HG02763 (cell line): ENCODE measurements at regions not wholly inside any gene's neighbourhood (a gene's known extent, or its start where the extent isn't known, plus 50 kb on each side); places are given as distances from the start of the nearest gene placed in this dataset.

Experiments used
- ATAC-seq: cut with Tn5 transposase; IDR thresholded peaks from one replicate; pipeline ENCODE4 v1.9.1; 2021; ENCODE audit warnings: mild to moderate bottlenecking, moderate library complexity; ENCODE audit not compliant: unreplicated experiment

DNA sequence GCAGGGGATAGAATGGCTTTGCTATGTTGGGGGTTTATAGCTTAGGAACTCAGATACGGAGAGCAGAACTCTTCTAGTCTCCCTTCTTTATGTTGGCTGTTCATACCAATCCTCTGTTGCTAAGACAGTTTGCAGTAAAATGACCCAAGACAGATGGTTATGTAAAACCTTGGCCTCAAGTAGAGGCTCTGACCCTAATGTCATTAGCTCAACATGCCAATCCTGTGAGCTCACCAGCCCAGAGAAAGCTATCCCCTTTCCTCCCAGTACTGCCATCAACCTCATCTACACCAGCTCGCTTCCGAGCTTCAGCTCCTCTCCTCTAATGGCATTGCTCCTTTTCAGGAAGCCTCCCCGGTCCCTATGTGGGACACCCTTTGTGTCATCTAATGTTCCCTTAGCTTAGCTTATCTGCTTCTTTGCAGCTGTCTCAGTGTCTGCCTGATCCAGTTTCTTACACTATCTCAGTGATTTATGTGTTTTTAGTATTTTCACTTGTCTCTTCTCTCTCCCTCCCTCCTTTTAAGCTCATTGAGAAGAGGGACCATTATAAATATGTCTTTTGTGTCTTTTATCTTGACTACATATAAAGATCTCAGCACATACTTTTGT lies 281.3 kb upstream of the CLINT1 start:
- no peak for ATAC-seq

DNA sequence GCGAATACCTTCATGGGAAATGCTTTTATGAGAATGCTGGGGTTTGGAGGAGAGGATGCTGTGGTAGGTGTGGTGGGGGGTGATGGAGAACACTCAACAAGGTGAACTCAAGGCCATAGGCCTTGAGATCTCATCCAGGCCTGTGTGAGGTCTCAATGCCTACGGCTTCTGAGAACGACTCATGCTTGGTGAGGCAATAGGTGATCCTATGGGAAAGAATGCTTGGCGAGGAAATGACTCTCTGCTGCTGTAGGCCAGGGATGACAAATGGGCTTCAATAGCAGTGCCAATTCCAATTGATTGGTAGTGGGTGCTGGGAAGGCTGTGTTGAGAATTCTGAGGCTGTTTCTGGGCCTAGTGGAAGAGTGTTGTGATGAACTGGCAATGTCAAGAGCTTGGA lies 280.2 kb upstream of the CLINT1 start:
- no peak for ATAC-seq

DNA sequence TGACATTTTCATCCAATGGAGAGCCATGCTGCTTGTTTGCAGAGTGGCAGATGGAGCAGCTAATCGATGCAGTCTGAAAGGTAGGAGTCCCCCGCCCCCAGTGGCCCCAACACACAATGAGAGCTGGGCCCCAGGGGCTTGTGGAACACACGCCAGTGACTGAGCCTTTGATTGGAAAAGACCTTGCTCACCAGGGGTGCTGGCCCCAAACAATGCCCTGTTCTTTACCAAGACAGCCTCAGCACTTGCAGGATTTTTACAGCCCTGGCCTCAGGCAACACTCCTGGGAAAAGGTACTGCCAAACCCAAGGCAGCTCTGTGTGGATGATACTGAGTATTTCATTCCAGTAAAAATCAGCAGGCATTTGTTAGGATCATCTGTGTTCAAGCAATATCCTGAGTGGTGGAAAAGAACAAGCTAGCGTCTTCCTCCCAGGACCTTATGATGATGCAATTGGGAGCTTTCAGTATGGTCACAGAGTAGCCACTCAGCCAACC lies 276.8 kb upstream of the CLINT1 start:
- ATAC-seq: no peak

DNA sequence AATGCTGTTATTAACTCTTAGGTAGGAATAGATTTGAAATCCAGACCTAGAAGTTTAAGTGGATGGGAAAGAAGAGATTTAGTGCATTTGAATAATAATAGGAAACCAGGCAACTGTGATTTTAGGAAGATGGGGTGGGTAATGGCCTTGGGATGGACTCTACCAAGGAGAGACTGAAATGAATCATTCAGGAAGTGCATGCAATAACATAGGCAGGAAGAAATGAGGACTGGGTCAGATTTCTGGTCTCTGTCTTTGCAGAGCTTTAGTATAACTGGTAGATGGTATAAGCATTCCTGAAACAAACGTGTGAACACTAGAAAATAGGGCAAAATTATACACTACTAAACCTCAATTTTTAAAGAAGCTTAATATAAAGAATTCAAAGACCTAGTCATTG lies 274.4 kb upstream of the CLINT1 start:
- ATAC-seq: no peak

DNA sequence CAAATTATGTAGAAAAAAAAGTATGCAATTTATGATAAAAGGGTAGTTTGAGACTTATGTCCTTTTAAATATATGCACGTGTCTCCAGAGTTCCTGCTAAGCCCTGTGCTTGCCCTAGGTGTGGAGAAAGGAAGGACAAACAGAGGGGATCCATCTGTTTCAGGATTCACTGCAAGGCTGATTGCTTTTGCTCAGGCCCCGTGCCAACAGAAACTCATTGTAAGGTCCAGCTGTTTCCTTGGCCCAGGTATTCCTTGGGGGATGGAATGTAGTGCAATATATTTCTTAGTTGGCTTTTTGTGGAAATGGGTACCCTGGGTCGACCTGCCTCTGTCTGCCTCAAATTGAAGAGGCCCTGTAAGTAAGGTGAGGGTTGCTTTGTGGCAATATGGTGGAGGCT lies 268.6 kb upstream of the CLINT1 start:
- ATAC-seq: no peak

DNA sequence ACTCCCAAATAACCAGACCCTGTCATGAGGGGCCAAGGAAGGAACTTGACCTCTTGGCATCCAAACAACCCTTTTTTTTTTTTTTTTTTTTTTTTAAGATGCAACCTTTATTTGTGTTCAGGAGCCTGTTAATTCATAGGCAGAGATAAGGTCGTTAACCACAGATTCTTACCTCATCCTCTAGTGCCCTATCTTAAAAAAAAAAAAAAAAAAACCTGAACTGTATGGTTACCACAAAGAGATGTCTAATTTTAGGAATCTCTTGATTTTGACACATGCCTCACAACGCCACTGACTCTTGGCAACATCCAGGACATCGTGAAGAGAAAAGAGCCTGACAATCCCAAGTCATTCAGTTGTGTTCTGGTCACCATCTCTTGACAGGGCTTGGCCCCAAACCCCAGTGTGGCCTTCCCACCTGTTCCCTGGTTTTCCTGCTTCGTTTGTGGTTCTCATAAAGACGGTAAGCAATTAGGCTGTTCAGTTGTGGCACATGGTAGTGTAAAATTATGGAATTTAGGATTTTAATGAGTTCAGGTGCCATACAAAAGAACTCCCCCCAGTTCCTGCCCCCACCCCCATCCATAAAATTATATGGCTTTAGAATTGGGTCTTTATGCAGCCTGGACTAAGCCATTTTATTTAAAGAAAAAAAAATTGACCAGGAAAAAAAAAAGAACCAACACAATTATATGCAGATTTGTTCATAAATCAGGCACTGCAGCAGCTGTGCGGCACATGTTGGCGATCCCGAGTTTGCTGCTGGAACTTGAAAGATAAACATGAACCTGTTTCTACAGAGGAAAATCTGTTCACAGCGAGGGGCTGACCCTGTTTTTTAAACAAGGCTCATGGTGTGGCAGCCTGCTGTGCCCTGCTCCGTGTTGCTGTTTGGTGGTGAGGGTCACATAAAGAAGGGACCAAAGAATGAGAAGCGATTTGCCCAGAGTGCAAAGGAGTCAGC lies 267.8 kb upstream of the CLINT1 start:
- ATAC-seq: no peak

DNA sequence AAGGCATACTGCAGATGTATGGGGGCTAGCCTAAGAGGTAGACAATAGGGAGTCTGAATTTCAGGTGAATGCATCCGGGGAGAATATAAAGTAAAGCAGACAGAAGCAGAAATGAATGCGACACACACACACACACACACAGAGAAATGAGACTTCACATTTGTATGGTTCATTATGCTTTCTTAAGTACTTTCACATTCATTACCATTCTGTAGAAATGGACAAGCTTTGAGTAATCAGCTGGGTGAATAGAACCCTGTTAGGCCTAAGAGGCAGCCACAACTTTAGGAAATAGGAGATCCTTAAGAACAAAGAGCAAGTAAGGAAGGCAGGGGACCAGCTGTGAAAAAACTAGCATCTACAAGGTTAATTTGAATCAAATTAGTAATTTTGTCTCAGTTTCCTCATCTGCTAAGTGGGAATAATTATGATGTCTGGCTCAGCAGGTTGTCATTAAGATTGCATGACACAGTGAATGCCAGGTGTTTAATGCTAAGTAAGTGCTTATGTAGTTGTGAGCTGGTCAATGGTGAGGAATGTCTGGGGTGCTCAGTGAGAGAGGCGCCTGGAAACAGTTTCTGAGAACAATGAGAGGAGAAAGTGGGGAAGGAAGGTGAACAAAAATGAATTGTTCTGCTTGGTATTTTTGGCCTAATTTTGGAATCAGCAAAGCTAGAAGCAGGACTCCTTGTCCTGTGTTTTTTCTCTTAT lies 265.8 kb upstream of the CLINT1 start:
- ATAC-seq: no peak

DNA sequence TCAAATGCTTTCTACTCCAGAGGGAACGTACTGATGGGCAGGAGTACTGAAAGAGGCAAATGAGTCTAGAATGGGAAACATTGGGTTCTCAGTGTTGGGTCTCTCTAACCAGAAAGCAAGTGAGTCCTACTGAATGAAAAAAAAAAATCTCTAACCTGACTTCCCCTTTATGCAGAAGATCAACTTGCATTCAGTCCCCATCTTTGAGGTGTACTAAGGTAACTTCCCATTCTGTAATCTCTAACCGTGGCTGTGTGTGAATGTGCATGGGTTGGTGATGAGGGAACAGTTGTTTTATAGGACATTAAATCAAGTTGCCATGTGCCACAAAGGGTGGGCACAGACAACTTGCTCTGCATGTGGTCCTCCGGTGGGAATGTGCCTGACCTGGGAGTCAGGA lies 264.6 kb upstream of the CLINT1 start:
- ATAC-seq: no peak

DNA sequence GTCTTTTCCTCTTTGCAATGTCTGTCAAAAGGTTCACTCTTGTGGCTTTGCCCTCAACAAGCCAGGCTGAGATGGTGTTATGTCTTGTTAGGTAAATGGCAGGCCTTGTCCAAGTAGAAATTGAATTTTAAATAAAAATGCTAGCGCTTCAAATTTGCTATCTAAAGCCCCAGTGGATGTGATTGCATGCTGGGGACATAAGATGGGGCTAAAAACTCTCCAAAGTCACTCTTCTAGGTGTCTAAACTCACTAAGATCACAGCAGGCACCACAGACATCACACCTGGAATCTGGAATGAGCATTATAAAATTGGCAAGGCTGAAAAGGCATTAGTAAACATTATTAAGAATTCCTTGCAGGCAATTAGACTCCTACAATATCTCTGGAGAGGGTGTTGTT lies 262.7 kb upstream of the CLINT1 start:
- ATAC-seq: no peak

DNA sequence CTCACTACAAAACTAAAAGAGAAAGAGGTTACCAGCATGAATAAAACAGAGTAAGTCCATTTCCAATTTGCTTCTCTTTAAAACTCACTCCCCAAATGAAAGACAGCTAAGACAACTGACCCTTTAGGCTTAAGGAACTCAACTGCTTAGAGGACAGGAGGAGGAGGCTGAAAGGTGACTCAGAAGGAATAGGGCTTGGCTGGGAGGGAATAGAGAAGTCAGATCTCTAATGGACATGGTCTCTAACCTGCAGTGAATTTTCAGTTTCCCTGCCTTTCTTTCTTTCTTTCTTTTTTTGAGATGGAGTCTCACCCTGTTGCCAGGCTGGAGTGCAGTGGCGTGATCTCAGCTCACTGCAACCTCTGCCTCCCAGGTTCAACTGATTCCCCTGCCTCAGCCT lies 261.8 kb upstream of the CLINT1 start:
- no peak for ATAC-seq

DNA sequence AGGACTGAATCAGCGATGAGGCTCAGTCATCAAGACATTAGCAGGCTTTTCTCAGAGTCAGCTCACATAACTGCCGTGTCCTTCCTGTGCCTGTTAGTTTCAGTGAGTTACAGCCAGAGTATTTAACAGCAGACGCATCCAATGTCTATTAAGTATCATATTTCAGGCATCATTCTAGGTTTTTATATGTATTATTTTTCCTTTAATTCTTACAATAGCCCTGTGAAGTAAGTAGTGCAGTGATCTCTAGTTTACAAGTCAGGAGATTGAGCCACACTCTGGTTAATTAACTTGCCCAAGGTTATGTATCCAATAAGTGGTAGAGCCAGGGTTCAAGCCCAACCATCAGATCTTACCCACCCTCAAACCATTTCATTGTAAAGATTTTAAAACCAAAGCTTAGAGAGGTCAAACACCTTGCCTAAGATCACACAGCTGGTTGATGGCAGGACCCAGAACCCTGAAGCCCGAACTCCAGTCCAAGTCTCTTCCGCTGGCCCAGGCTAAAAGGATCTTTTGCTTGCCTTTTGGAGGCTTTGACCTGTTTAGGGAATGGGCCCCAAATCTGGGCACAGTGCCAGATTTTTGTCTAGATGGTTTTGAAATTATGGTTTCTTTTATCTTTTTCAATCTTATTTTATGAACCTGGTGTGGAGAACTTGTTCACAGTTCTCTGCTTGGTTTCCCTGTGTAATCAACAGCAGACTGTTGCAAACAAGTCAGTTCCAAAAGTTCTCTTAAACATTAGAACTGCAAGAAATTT lies 261.2 kb upstream of the CLINT1 start:
- no peak for ATAC-seq

DNA sequence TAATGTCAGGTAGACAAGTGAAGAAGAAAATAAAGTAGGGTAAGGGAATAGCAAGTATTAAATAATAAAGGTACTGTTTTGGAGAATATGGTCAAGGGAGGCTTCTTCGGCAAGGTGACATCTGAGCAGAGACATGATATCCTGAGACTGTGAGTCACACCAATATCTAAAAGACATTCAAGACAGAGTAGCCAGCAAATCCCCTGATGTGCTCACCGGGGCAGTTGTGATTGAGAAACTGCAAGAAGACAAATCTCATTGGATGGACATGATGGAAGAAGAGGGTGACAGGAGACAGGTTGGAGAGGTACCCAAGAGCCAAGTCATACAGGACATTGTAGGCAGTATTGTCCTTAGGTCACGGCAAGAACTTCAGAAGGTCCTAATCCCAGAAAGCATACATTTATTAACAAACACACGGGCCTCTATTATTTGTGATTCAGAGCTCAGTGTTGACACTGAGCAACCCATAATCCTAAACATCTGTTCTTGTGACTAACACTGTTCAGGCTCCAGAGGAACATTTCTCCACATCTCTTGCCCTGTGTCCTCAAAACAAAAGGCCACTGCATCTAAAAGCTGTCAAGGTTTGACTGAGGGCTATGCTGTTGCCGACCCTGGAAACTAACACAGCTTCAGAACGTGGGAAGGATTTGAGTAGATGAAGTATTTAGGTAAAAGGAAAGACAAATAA lies 258.7 kb upstream of the CLINT1 start:
- no peak for ATAC-seq

DNA sequence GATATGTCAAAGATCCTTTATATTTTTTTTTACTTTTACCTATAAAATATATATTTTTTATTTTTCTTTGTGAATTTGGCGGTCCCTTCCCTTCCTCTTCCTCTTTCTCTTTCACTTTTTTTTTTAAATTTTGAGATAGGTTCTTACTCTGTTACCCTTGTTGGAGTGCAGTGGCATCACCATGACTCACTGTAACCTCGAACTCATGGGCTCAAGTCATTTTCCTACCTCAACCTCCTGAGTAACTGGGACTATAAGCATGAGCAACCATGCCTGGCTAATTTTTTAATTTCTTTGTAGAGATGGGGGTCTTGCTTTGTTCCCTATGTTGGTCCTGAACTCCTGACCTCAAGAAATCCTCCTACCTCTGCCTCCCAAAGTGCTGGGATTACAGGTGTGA lies 258.0 kb upstream of the CLINT1 start:
- ATAC-seq: no peak

DNA sequence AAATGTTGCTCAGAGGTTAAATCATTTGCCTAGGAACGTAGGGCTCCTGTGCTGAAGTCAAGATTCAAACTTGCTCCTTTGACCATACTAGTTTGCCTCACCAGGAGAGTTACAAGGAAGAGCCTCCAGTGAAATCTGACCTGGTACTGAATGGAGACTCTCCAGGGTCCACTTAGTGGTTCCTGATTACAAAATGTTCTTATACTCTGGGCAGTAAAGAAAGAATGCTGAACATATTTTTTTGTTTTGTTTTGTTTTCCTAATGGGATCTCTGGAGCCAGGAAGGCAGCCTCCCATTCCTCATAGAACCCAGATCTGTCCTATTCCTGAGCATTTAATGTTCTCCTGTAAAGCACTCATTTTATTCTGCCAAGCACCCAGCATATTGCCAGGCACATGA lies 256.5 kb upstream of the CLINT1 start:
- no peak for ATAC-seq

DNA sequence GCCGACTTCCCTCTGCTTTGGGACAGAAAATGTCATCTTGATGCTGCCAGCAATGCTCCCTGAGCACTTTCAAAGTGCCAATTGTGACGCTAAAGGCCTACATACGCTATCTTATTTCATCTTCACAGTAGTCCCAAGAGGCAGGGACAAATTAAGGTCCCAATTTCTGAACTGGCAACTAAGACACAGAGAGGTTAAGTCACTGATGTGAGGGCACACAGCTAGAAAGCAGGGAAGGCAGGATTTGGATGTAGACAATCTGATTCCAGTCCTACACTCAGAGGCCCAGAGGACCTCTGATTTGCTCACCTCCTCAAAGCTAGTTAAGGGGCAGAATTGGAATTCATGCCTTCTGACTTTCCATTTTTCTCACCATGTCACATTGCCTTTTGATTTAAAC lies 249.2 kb upstream of the CLINT1 start:
- ATAC-seq: no peak

DNA sequence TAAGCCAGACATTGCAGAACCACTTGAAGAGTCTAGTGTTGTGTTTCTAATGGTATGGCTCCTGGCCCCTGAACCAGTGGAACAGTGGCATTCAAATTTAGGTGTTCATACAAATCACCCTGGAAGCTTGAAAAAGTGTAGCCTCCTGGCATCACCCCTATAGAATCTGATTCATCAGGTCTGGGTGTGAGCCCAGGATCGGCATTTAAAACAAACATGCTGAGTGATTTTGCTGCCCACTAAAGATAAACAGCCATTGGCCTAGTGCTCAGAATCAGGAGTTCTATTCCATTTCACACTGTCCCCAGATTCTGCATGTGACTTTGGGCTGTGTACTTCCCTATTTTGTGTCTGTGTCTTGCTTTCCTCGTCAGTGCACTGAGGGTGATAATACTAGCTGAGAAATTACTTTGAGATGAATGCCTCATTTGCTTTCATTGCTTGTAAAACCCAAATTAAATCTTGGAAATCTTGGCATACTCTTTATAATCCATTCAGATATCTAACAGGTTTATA lies 241.5 kb upstream of the CLINT1 start:
- ATAC-seq: no peak

DNA sequence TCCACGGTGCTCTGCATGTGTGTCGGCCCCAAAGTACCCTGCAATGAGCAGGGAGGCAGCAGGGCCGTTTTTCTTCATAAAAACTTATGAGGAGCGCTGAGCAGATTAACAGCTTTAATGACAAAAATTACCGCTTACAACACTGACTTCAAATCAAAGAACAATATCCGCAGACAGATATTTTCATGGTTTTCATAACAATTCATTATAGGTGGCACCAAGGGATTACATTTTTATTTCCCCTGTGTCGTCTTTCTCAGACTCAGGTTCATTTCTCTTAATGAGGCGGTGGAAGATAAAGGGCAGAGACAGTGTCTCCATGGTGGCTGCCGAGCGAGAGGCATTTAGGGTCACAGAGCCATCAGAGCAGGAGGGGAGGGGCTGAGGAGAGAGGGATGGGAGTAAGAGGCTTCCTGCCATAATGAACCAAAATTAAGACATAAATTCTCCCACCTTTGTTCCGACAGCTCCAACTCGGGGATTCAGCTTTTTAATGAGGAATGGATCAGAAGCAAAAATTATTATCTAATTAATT lies 240.7 kb upstream of the CLINT1 start:
- ATAC-seq: no peak

DNA sequence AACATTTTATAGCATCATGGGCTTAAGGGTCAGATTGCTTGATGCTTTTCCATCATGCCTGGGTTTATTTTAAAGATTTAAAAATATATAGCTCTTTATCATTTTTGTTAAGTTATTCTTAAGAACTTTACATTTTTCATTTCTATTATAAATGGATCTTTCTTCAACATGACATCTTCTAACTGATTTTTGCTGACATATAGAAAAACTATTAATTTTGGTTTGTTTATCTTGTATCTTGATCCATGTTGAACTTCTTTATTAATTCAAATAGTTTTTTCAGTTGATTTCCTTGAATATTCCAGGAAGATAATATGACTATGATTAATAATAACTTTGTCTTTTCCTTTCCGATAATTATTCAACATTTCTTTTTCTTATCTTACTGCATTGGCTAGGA lies 237.9 kb upstream of the CLINT1 start:
- ATAC-seq: no peak

DNA sequence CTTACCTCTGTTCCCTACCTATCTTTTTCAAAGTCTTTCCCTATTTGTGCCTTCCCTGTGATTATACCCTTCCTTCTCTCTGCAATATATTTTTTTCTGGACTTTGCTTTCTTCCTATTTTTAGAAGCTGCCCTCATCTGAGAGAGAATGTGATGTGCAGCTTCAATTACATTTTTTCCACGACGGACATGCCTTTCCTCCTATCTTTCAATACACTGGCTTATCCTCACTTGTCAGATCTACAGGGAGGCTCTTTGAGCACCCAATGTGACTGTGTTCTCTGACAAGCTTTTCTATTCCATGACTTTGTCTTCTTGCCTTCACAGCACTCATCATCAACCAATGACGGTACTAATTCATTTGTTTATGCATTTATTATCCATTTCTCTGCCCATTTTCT lies 227.9 kb upstream of the CLINT1 start:
- ATAC-seq: no peak

DNA sequence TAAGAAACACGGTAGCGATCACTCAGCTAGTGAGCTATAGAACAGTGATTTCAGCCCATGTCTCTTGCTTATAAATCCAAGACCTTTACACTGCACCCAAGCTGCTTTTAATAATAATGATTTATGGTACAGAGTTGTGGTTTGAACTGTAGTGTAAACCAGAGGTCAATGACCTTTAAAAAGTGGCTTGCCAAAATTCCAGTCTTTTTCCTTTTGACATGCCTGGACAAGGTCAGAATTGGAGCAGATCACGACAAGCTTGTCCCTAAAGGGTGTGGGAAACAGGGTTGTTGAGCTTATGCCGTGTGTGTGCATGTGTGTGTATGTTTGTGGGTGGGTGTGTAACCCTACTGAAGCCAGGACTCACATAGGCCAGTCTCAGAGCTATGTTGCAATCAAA lies 225.3 kb upstream of the CLINT1 start:
- no peak for ATAC-seq
